ENCODE measurements at regions not wholly inside any gene's neighbourhood (a gene's known extent, or its start where the extent isn't known, plus 50 kb on each side); places are given as distances from the start of the nearest gene placed in this dataset.

DNA sequence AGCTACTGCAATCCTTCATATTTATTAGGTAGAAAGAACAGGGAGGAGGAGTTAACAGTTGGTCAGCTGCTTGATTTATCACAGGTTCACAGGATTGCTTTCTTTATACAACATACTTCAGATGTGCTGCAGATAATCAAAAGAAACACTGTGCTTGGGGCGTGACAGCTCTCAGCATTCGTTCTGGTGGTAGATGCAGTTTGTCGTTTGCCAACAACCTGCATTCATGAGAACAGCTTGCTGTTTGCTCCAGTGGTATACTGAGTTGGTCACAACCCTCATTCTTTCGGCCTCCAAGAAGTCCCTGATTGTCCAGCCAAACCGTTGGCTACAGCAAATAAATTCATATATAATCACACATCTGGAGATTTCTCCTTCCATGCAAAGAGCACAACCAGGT lies 120.5 kb downstream of the ZNF280B start:
- TF ChIP-seq CTCF (IDR thresholded peaks at IDR 0.05) (no peak), POLR2A (IDR thresholded peaks at IDR 0.05) (no peak), POLR2AphosphoS5 (IDR thresholded peaks at IDR 0.05) (no peak), EP300 (IDR thresholded peaks at IDR 0.05; ENCODE audit: low read depth) (no peak)

All from transverse colon (tissue), 4 donors.